Ishikawa (cell line): ENCODE measurements at regions not wholly inside any gene's neighbourhood (a gene's known extent, or its start where the extent isn't known, plus 50 kb on each side); places are given as distances from the start of the nearest gene placed in this dataset.

Experiments used
- CEBPB ChIP-seq: IDR thresholded peaks from 2 replicates; pipeline ENCODE4 v1.6.1; 2012
- CREB1 ChIP-seq: IDR thresholded peaks from 2 replicates; pipeline ENCODE4 v1.6.1; 2012; ENCODE audit warnings: low read depth
- EGR1 ChIP-seq: IDR thresholded peaks from 2 replicates; pipeline ENCODE4 v1.6.1; 2012
- EP300 ChIP-seq: IDR thresholded peaks from 2 replicates; pipeline ENCODE4 v1.6.1; 2012; ENCODE audit warnings: borderline replicate concordance
- FOXM1 ChIP-seq: IDR thresholded peaks from 2 replicates; pipeline ENCODE4 v1.6.1; 2012; ENCODE audit warnings: low read depth, borderline replicate concordance
- NFIC ChIP-seq: IDR thresholded peaks from 2 replicates; pipeline ENCODE4 v1.6.1; 2012
- RAD21 ChIP-seq: IDR thresholded peaks from 2 replicates; pipeline ENCODE4 v1.6.1; 2012; ENCODE audit warnings: low read depth
- TAF1 ChIP-seq: IDR thresholded peaks from 2 replicates; pipeline ENCODE4 v1.6.1; 2012; ENCODE audit warnings: low read depth, mild to moderate bottlenecking
- TCF12 ChIP-seq: IDR thresholded peaks from 2 replicates; pipeline ENCODE4 v1.6.1; 2012; ENCODE audit warnings: low read depth
- TEAD4 ChIP-seq: IDR thresholded peaks from 2 replicates; pipeline ENCODE4 v1.6.1; 2012
- YY1 ChIP-seq: IDR thresholded peaks from 2 replicates; pipeline ENCODE4 v1.6.1; 2012; ENCODE audit warnings: low read depth
- ZBTB7A ChIP-seq: IDR thresholded peaks from 2 replicates; pipeline ENCODE4 v1.6.1; 2012; ENCODE audit warnings: low read depth
- TF ChIP-seq, protein P1 (sequence below): IDR thresholded peaks from 2 replicates; pipeline ENCODE4 v1.6.1; 2012
- TF ChIP-seq, protein P2 (sequence below): IDR thresholded peaks from 2 replicates; pipeline ENCODE4 v1.6.1; 2012
- TF ChIP-seq, protein P3 (sequence below): IDR thresholded peaks from 2 replicates; pipeline ENCODE4 v1.6.1; 2012; ENCODE audit warnings: low read depth, mild to moderate bottlenecking

DNA sequence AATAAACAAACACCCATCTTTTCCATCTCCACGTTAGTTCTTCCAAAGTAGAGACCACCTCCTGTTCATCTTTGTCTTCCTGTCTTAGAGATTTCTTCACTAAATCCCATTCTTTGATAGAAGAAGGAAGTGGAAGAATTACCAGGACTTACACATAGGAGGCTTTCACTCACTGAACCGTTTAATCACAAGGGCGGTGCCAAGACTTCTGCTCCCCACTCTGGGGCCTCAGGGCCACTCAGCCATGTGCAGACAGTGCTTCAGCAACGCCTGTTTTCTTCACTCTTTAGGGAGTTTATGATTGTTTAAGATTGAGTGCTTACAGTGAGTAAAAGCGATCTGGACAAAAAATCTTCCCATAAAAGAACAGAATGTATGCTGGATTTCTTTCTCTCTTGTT lies 63.9 kb upstream of the SORCS3 start:
- no peak for TF ChIP-seq TAF1
- TF ChIP-seq, protein P1, sequence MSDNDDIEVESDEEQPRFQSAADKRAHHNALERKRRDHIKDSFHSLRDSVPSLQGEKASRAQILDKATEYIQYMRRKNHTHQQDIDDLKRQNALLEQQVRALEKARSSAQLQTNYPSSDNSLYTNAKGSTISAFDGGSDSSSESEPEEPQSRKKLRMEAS, result no peak
- TF ChIP-seq NFIC, result no peak
- TF ChIP-seq, protein P2, sequence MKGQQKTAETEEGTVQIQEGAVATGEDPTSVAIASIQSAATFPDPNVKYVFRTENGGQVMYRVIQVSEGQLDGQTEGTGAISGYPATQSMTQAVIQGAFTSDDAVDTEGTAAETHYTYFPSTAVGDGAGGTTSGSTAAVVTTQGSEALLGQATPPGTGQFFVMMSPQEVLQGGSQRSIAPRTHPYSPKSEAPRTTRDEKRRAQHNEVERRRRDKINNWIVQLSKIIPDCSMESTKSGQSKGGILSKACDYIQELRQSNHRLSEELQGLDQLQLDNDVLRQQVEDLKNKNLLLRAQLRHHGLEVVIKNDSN, result no peak
- TF ChIP-seq, protein P3, sequence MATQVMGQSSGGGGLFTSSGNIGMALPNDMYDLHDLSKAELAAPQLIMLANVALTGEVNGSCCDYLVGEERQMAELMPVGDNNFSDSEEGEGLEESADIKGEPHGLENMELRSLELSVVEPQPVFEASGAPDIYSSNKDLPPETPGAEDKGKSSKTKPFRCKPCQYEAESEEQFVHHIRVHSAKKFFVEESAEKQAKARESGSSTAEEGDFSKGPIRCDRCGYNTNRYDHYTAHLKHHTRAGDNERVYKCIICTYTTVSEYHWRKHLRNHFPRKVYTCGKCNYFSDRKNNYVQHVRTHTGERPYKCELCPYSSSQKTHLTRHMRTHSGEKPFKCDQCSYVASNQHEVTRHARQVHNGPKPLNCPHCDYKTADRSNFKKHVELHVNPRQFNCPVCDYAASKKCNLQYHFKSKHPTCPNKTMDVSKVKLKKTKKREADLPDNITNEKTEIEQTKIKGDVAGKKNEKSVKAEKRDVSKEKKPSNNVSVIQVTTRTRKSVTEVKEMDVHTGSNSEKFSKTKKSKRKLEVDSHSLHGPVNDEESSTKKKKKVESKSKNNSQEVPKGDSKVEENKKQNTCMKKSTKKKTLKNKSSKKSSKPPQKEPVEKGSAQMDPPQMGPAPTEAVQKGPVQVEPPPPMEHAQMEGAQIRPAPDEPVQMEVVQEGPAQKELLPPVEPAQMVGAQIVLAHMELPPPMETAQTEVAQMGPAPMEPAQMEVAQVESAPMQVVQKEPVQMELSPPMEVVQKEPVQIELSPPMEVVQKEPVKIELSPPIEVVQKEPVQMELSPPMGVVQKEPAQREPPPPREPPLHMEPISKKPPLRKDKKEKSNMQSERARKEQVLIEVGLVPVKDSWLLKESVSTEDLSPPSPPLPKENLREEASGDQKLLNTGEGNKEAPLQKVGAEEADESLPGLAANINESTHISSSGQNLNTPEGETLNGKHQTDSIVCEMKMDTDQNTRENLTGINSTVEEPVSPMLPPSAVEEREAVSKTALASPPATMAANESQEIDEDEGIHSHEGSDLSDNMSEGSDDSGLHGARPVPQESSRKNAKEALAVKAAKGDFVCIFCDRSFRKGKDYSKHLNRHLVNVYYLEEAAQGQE, result no peak
- TF ChIP-seq ZBTB7A, result no peak
- TF ChIP-seq CEBPB, result no peak
- TF ChIP-seq TCF12, result no peak
- TF ChIP-seq YY1, result no peak
- no peak for TF ChIP-seq EGR1
- no peak for TF ChIP-seq EP300
- TF ChIP-seq RAD21, result no peak
- TF ChIP-seq TEAD4, result no peak
- TF ChIP-seq CREB1, result no peak
- TF ChIP-seq FOXM1, result no peak

DNA sequence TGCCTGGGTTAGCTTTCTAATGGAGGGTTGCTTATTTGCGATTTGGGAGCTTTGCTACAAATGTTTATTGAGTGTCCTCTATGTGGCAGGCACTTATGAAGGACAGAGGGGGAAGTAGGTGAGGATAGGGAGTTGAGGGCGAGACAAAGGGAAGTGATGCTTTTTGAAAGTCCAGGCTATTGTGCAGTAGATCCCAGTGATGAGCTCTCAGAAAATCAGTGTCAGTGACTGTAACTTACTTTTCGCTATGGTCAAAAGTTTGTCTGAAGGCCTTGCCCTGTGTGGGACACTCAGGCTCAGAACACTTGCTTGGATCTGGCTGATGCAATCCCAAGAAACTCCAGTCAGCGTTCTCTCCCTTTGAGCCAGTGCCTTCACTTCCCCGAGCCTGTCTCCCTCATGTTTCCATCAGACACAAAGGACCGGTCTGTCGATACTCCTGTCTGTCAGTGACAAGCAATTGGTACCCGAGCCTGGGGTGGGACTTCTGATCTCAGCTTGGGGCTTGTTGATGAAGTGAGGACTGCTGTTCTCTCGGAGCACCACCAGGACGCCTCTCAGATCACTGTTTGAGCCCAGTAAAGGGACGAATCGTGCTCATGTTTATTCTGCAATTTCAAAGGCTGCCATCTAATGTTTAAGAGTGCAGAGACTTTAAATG lies 63.1 kb upstream of the SORCS3 start:
- TF ChIP-seq CEBPB, result no peak

DNA sequence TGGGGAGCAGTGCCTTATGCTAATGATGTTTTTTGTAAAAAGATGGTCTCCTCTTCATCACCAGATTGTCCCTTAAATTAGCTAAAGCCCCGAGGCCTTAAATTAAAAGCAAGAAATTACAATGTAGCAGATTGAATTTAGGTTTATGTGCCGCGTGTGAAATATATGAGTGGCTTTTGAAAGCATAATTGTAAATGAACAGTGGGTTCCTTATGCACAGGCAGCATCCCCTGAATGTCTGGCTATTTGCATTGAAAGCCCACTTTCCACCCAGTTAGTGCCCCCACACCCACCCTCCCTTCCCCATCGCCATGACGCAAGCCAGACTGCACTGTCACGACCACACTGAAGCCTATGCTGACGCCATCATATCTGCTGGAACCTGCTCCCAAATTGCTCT lies 62.4 kb upstream of the SORCS3 start:
- TF ChIP-seq, protein P2, result no peak
- TF ChIP-seq CREB1 (no peak), EGR1 (no peak), ZBTB7A (no peak), CEBPB (no peak), TAF1 (no peak), NFIC (no peak)
- TF ChIP-seq, protein P1, result no peak
- TF ChIP-seq, protein P3, result no peak

DNA sequence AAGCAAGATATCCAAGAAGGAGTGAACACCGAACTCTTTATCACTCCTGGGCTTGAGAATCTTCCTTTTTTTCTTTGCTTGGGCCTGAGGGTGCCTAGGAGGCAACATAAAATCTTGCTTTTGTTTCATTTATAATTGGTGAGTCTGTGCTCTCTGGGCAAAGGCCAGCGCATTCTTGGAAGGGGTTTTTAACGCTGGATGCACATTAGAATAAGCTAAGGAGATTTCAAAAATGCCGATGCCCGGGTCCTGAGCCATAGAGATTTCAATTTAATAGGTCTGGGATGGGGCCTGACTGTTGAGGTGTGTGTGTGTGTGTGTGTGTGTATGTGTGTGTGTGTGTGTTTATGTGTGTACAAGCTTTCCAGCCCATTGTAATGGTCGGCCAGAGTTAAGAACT lies 62.0 kb upstream of the SORCS3 start:
- TF ChIP-seq, protein P3, result no peak
- no peak for TF ChIP-seq CEBPB
- no peak for TF ChIP-seq EGR1
- no peak for TF ChIP-seq TEAD4
- TF ChIP-seq NFIC, result no peak
- no peak for TF ChIP-seq RAD21
- TF ChIP-seq, protein P1, result no peak
- TF ChIP-seq EP300, result no peak
- TF ChIP-seq, protein P2, result no peak
- TF ChIP-seq FOXM1, result no peak
- TF ChIP-seq TCF12, result no peak
- TF ChIP-seq CREB1, result no peak
- TF ChIP-seq YY1, result no peak
